ENCODE measurements at regions not wholly inside any gene's neighbourhood (a gene's known extent, or its start where the extent isn't known, plus 50 kb on each side); places are given as distances from the start of the nearest gene placed in this dataset.
"Not testable (repeated sequence)": the region's sequence is repeated elsewhere in the genome, so short reads cannot be mapped to it uniquely, and the experiment has no call there.

DNA sequence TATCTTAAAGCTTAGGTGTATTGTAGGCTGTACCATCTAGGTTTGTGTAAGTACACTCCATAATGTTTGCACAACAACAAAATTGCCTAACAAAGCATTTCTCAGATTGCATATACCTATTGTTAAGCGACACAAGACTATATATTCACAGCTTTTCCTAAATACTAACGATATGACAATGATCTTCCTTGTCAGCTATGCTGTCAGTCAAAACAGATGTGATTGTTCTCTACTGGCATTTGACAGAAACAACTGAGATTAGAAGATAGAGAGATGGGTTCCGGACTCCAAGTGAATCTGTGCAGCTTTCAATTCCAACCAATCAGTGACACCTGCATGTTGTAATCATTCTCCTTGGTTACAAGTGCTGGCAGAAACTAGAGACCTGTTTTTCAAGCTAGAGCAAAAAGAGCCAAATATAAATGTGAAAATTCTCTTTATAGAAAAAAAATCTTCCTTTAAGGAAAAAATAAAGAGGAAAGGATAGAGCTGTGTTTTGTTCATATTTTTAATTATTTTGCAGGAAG lies 1232.3 kb upstream of the SLC39A10 start:
- no peak for TF ChIP-seq CTCF (IDR thresholded peaks at IDR 0.05; ENCODE audit: borderline replicate concordance, insufficient read depth, low read depth, low read length)
- no peak overlapping the region for H3K4me3 ChIP-seq (ENCODE audit: low read depth, low read length)

GRCh38 chr2:194411221-194411620 lies 1245.8 kb upstream of the SLC39A10 start:
- H3K4me3 ChIP-seq (ENCODE audit: low read depth, low read length): no peak overlapping the region
- no peak for TF ChIP-seq CTCF (IDR thresholded peaks at IDR 0.05; ENCODE audit: borderline replicate concordance, insufficient read depth, low read depth, low read length)

- no peak overlapping the region for H3K4me3 ChIP-seq (ENCODE audit: low read depth, low read length)
- TF ChIP-seq CTCF (IDR thresholded peaks at IDR 0.05; ENCODE audit: borderline replicate concordance, insufficient read depth, low read depth, low read length): no peak
Measured at GRCh38 chr2:194395818-194396217, 1261.2 kb upstream of the SLC39A10 start.

GRCh38 chr2:194385376-194385775 lies 1271.7 kb upstream of the SLC39A10 start:
- TF ChIP-seq CTCF (IDR thresholded peaks at IDR 0.05; ENCODE audit: borderline replicate concordance, insufficient read depth, low read depth, low read length): no peak
- no peak overlapping the region for H3K4me3 ChIP-seq (ENCODE audit: low read depth, low read length)

DNA sequence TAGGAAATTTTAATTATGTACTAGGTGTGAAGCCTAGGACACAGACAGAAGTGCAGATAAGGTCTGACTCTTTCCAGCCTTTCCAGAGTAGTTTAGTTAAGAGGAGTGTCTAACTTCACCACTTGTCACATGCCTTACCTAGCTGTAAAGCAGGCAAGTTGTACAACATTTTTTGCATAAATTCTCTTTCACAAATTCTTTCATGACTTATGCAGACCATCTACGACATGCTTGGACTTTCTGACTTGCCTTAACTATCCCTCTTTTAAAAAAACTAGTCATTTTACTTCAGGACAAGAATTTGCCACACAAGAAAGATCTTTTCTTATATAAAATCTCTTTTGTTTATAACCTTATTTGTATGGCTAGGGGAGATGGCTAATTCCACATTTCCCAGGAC lies 1273.6 kb upstream of the SLC39A10 start:
- H3K4me3 ChIP-seq (ENCODE audit: low read depth, low read length): no peak overlapping the region
- TF ChIP-seq CTCF (IDR thresholded peaks at IDR 0.05; ENCODE audit: borderline replicate concordance, insufficient read depth, low read depth, low read length): no peak

- H3K4me3 ChIP-seq (ENCODE audit: low read depth, low read length): no peak overlapping the region
- TF ChIP-seq CTCF (IDR thresholded peaks at IDR 0.05; ENCODE audit: borderline replicate concordance, insufficient read depth, low read depth, low read length): no peak
Measured at GRCh38 chr2:194382221-194382620, 1274.8 kb upstream of the SLC39A10 start.

GRCh38 chr2:194380011-194380410 lies 1277.0 kb upstream of the SLC39A10 start:
- no peak for TF ChIP-seq CTCF (IDR thresholded peaks at IDR 0.05; ENCODE audit: borderline replicate concordance, insufficient read depth, low read depth, low read length)
- H3K4me3 ChIP-seq (ENCODE audit: low read depth, low read length): no peak overlapping the region

DNA sequence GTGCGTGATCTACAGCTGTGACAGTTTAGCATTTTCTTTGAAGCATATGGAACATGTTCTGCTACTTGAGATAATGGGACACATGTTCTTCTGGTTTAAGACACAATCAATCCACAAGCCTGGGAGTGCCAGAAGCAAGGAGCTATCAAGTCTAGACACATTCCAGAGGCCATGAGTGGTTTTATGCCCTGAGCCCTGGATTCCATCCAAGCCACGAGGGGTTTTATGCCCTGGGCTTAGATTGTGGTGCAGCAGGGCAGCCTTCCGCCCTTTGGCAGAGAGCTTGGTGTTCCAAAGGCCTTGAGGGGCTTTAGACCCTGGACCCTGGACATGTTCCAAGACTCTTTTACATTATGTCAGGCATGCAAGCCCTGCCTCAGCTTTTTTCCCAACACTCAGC lies 1289.6 kb upstream of the SLC39A10 start:
- H3K4me3 ChIP-seq (ENCODE audit: low read depth, low read length): not testable (repeated sequence)
